Activated effector memory CD4-positive, alpha-beta T cell treated with anti-CD3 and anti-CD28 coated beads, Interleukin-2, amount 50 U/mL, for 16 hours (primary cell): ENCODE measurements at regions not wholly inside any gene's neighbourhood (a gene's known extent, or its start where the extent isn't known, plus 50 kb on each side); places are given as distances from the start of the nearest gene placed in this dataset.

Source experiments
- DNase-seq: peaks from one replicate; pipeline ENCODE4 v3.0.0-alpha.2; 2020

GRCh38 chr1:30450818-30451233, 272.6 kb downstream of the MATN1 start:
- peak; percentile 36 for DNase-seq

GRCh38 chr1:30450148-30450817, 273.1 kb downstream of the MATN1 start:
- DNase-seq, result peak; percentile 34

- DNase-seq, result peak; percentile 33
These were observed 273.8 kb downstream of the MATN1 start for GRCh38 chr1:30449428-30450147.

- peak; percentile 50 for DNase-seq
These were observed 274.4 kb downstream of the MATN1 start for GRCh38 chr1:30449003-30449402.

- peak; percentile 25 for DNase-seq
These were observed 275.7 kb downstream of the MATN1 start for GRCh38 chr1:30447701-30448100.

- peak; percentile 31 for DNase-seq
These were observed 276.3 kb downstream of the MATN1 start for GRCh38 chr1:30447080-30447479.

GRCh38 chr1:30446508-30446907, 276.9 kb downstream of the MATN1 start:
- DNase-seq, result peak; percentile 24

- DNase-seq, result peak; percentile 24
These were observed 277.3 kb downstream of the MATN1 start for GRCh38 chr1:30446095-30446494.

GRCh38 chr1:30445449-30445848, 277.9 kb downstream of the MATN1 start:
- peak; percentile 6 for DNase-seq

GRCh38 chr1:30444850-30445249, 278.5 kb downstream of the MATN1 start:
- DNase-seq, result peak; percentile 12

GRCh38 chr1:30444401-30444800, 279.0 kb downstream of the MATN1 start:
- DNase-seq, result peak; percentile 13

- DNase-seq, result peak; percentile 13
These were observed 285.1 kb downstream of the MATN1 start for GRCh38 chr1:30438274-30438673.

GRCh38 chr1:30437059-30437576, 286.3 kb downstream of the MATN1 start:
- peak; percentile 13 for DNase-seq

- no peak for DNase-seq
These were observed 295.8 kb downstream of the MATN1 start for GRCh38 chr1:30427545-30427944.

GRCh38 chr1:30425046-30425445, 298.3 kb downstream of the MATN1 start:
- DNase-seq, result peak; percentile 0

GRCh38 chr1:30423570-30423969, 299.8 kb downstream of the MATN1 start:
- DNase-seq, result peak; percentile 38

GRCh38 chr1:30422251-30422650, 301.1 kb downstream of the MATN1 start:
- DNase-seq, result peak; percentile 45

GRCh38 chr1:30420519-30421050, 302.8 kb downstream of the MATN1 start:
- peak; percentile 22 for DNase-seq

- DNase-seq, result peak; percentile 16
These were observed 303.6 kb downstream of the MATN1 start for GRCh38 chr1:30419831-30420230.

GRCh38 chr1:30418939-30419720, 304.3 kb downstream of the MATN1 start:
- DNase-seq, result peak; percentile 25

- DNase-seq, result no peak
These were observed 305.1 kb downstream of the MATN1 start for GRCh38 chr1:30418061-30418938.

GRCh38 chr1:30417701-30418046, 305.7 kb downstream of the MATN1 start:
- peak; percentile 43 for DNase-seq
